Neural cell (in vitro differentiated cells): ENCODE measurements at regions not wholly inside any gene's neighbourhood (a gene's known extent, or its start where the extent isn't known, plus 50 kb on each side); places are given as distances from the start of the nearest gene placed in this dataset.

Experiments used
- H2AFZ ChIP-seq: fragments of 200-600, 300-800 bp; sonication (generic), shearing (Covaris generic); 2 replicates; pipeline ENCODE4 v1.6.0; 2014; ENCODE audit warnings: low read depth, mild to moderate bottlenecking, antibody characterized with exemption, low read length, moderate library complexity
- H3F3A ChIP-seq: fragments of 200-600 bp; shearing (Covaris generic); 2 replicates; pipeline ENCODE4 v1.6.1; 2016; ENCODE audit warnings: mild to moderate bottlenecking, moderate library complexity, mixed read lengths, antibody characterized with exemption, low read length; ENCODE audit not compliant: insufficient read depth, poor library complexity, severe bottlenecking
- H3K27ac ChIP-seq: fragments of 200-600, 300-800 bp; sonication (generic), shearing (Covaris generic); 2 replicates; pipeline ENCODE4 v1.5.1; 2014; ENCODE audit warnings: mild to moderate bottlenecking, low read length, moderate library complexity
- H3K27me3 ChIP-seq: fragments of 300-800, 200-600 bp; sonication (generic), shearing (Covaris generic); 2 replicates; pipeline ENCODE4 v1.6.0; 2014; ENCODE audit warnings: mild to moderate bottlenecking, low read depth, low read length, moderate library complexity; ENCODE audit not compliant: insufficient read depth
- H3K36me3 ChIP-seq: fragments of 300-800, 200-600 bp; sonication (generic), shearing (Covaris generic); 2 replicates; pipeline ENCODE4 v1.5.1; 2014; ENCODE audit warnings: mild to moderate bottlenecking, antibody characterized with exemption, low read length, moderate library complexity; ENCODE audit not compliant: insufficient read depth
- H3K4me2 ChIP-seq: fragments of 300-800, 200-600 bp; sonication (generic), shearing (Covaris generic); 2 replicates; pipeline ENCODE4 v1.6.0; 2014; ENCODE audit warnings: mild to moderate bottlenecking, low read length
- H3K4me3 ChIP-seq: fragments of 300-800, 200-600 bp; sonication (generic), shearing (Covaris generic); 2 replicates; pipeline ENCODE4 v1.5.1; 2014; ENCODE audit warnings: mild to moderate bottlenecking, low read length, moderate library complexity
- H3K79me2 ChIP-seq: fragments of 200-600 bp; shearing (Covaris generic); replicated peaks from 2 replicates; pipeline ENCODE4 v1.6.0; 2014; ENCODE audit warnings: mild to moderate bottlenecking, low read length, moderate library complexity; ENCODE audit not compliant: insufficient read depth
- H3K9ac ChIP-seq: fragments of 300-800, 200-600 bp; sonication (generic), shearing (Covaris generic); 2 replicates; pipeline ENCODE4 v1.6.1; 2016; ENCODE audit warnings: mild to moderate bottlenecking, low read length, mixed read lengths
- H3K9me2 ChIP-seq: fragments of 200-600 bp; shearing (Covaris generic); 2 replicates; pipeline ENCODE4 v1.6.1; 2016; ENCODE audit warnings: mild to moderate bottlenecking, low read length, mixed read lengths; ENCODE audit not compliant: insufficient read depth
- H3K9me3 ChIP-seq: fragments of 200-600, 300-800 bp; sonication (generic), shearing (Covaris generic); 2 replicates; pipeline ENCODE4 v1.6.1; 2016; ENCODE audit warnings: mild to moderate bottlenecking, mixed run types, low read length, moderate library complexity, mixed read lengths
- H4K20me1 ChIP-seq: fragments of 200-600 bp; shearing (Covaris generic); 2 replicates; pipeline ENCODE4 v1.6.1; 2016; ENCODE audit warnings: mild to moderate bottlenecking, mixed run types; ENCODE audit not compliant: insufficient read depth
- CTCF ChIP-seq: fragments of 450-650 bp; IDR thresholded peaks from 2 replicates; pipeline ENCODE4 v1.5.1; 2014; ENCODE audit warnings: antibody characterized with exemption, mild to moderate bottlenecking, moderate library complexity; ENCODE audit not compliant: poor library complexity, severe bottlenecking
- EP300 ChIP-seq: fragments of 450-650 bp; conservative IDR thresholded peaks from 2 replicates; pipeline ENCODE4 v1.6.1; 2014; ENCODE audit warnings: antibody characterized with exemption, mild to moderate bottlenecking, moderate library complexity; ENCODE audit not compliant: poor library complexity, severe bottlenecking
- EZH2 ChIP-seq: fragments of 200-600, 300-800 bp; shearing (Covaris generic), sonication (generic); IDR thresholded peaks from 2 replicates; pipeline ENCODE4 v1.6.1; 2014; ENCODE audit warnings: antibody characterized with exemption, low read length, borderline replicate concordance, mild to moderate bottlenecking; ENCODE audit not compliant: insufficient read depth, poor library complexity, severe bottlenecking
- MXI1 ChIP-seq: fragments of 450-650 bp; conservative IDR thresholded peaks from 2 replicates; pipeline ENCODE4 v1.6.1; 2014; ENCODE audit warnings: antibody characterized with exemption, mild to moderate bottlenecking; ENCODE audit not compliant: poor library complexity, severe bottlenecking
- POLR2AphosphoS5 ChIP-seq: IDR thresholded peaks from 2 replicates; pipeline ENCODE4 v1.6.1; 2012
- RAD21 ChIP-seq: fragments of 450-650 bp; conservative IDR thresholded peaks from 2 replicates; pipeline ENCODE4 v1.6.1; 2014; ENCODE audit warnings: antibody characterized with exemption, mild to moderate bottlenecking, moderate library complexity
- SMC3 ChIP-seq: fragments of 450-650 bp; conservative IDR thresholded peaks from 2 replicates; pipeline ENCODE4 v1.6.1; 2014; ENCODE audit warnings: antibody characterized with exemption, mild to moderate bottlenecking, moderate library complexity; ENCODE audit not compliant: poor library complexity
- TAF1 ChIP-seq: IDR thresholded peaks from 2 replicates; pipeline ENCODE4 v1.6.1; 2012; ENCODE audit warnings: low read depth
- TF ChIP-seq, protein P1 (sequence below): IDR thresholded peaks from 2 replicates; pipeline ENCODE4 v1.6.1; 2012; ENCODE audit warnings: borderline replicate concordance

DNA sequence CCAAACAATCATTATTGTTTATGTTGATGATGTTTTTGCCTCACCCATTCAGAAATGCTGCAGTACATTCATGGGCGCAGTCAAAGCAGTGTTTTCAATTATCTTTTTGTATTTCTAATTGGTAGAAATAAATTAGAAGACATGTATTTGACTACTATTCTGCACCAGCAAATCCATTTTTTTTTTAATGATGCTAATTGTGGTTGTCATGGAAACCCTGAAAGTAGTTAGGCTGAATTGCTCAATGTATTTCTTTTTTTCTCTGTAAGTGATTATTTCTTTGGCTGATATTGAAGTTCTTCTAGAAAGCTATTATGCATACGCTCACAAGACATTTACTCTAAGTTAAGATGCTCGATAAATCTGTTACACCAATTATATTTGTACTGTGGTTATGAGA lies 101.2 kb downstream of the RFC3 start:
- no peaks in the 10 kb centered on the region for H3K9me2 ChIP-seq
- no peaks in the 10 kb centered on the region for H3K36me3 ChIP-seq
- H4K20me1 ChIP-seq, result no peaks in the 10 kb centered on the region
- no peak overlapping the region for H3K27ac ChIP-seq
- H3K79me2 ChIP-seq, result no peaks in the 10 kb centered on the region
- no peak overlapping the region for H3K4me2 ChIP-seq
- no peaks in the 10 kb centered on the region for H3F3A ChIP-seq
- no peak overlapping the region for H3K9ac ChIP-seq
- no peaks in the 10 kb centered on the region for H3K27me3 ChIP-seq
- no peak for TF ChIP-seq CTCF
- no peak for TF ChIP-seq POLR2AphosphoS5
- no peak for TF ChIP-seq RAD21
- TF ChIP-seq, protein P1, sequence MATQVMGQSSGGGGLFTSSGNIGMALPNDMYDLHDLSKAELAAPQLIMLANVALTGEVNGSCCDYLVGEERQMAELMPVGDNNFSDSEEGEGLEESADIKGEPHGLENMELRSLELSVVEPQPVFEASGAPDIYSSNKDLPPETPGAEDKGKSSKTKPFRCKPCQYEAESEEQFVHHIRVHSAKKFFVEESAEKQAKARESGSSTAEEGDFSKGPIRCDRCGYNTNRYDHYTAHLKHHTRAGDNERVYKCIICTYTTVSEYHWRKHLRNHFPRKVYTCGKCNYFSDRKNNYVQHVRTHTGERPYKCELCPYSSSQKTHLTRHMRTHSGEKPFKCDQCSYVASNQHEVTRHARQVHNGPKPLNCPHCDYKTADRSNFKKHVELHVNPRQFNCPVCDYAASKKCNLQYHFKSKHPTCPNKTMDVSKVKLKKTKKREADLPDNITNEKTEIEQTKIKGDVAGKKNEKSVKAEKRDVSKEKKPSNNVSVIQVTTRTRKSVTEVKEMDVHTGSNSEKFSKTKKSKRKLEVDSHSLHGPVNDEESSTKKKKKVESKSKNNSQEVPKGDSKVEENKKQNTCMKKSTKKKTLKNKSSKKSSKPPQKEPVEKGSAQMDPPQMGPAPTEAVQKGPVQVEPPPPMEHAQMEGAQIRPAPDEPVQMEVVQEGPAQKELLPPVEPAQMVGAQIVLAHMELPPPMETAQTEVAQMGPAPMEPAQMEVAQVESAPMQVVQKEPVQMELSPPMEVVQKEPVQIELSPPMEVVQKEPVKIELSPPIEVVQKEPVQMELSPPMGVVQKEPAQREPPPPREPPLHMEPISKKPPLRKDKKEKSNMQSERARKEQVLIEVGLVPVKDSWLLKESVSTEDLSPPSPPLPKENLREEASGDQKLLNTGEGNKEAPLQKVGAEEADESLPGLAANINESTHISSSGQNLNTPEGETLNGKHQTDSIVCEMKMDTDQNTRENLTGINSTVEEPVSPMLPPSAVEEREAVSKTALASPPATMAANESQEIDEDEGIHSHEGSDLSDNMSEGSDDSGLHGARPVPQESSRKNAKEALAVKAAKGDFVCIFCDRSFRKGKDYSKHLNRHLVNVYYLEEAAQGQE, result no peak
- no peak for TF ChIP-seq SMC3
- TF ChIP-seq TAF1, result no peak
- TF ChIP-seq EP300, result no peak
- TF ChIP-seq MXI1, result no peak
- no peak for TF ChIP-seq EZH2
- H3K4me3 ChIP-seq, result no peak overlapping the region
- H3K9me3 ChIP-seq, result no peaks in the 10 kb centered on the region
- H2AFZ ChIP-seq, result no peak overlapping the region

- Histone ChIP-seq H3F3A (no peaks in the 10 kb centered on the region), H3K9ac (no peak overlapping the region), H3K4me2 (no peak overlapping the region), H3K9me2 (no peaks in the 10 kb centered on the region), H3K27ac (no peak overlapping the region), H4K20me1 (no peaks in the 10 kb centered on the region), H3K79me2 (no peaks in the 10 kb centered on the region), H3K9me3 (no peaks in the 10 kb centered on the region), H3K27me3 (no peaks in the 10 kb centered on the region), H3K36me3 (no peaks in the 10 kb centered on the region), H3K4me3 (no peak overlapping the region), H2AFZ (no peak overlapping the region)
- TF ChIP-seq MXI1 (no peak), POLR2AphosphoS5 (no peak), CTCF (no peak), EZH2 (no peak), EP300 (no peak), TAF1 (no peak), RAD21 (no peak), SMC3 (no peak)
- TF ChIP-seq, protein P1, result no peak
Observed at GRCh38 chr13:33925563-33925962, 107.6 kb downstream of the RFC3 start.
